ENCODE measurements at regions not wholly inside any gene's neighbourhood (a gene's known extent, or its start where the extent isn't known, plus 50 kb on each side); places are given as distances from the start of the nearest gene placed in this dataset.
"Not testable (repeated sequence)": the region's sequence is repeated elsewhere in the genome, so short reads cannot be mapped to it uniquely, and the experiment has no call there.

- DNase-seq (ENCODE audit: extremely low spot score) = no peak
- POLR2A ChIA-PET = no interaction called here
- CTCF ChIA-PET = interaction anchor here (0.6 to 0.7 kb wide), 2 partner anchors 50 to 213 kb away, joined by 3 to 4 read pairs; no protein-coding TSS in a partner anchor
- TF ChIP-seq NFRKB (IDR thresholded peaks at IDR 0.05) = no peak
- no peak for TF ChIP-seq SP1 (IDR thresholded peaks at IDR 0.05)
Measured at GRCh38 chr1:109847251-109847650, 63.4 kb upstream of the CSF1 start.

- no peak for DNase-seq (ENCODE audit: extremely low spot score)
- ChIA-PET POLR2A (no interaction called here), CTCF (interaction anchor here (0.6 kb wide), 1 partner anchor 213 kb away, joined by 3 read pairs; no protein-coding TSS in a partner anchor)
- TF ChIP-seq CTBP1 (IDR thresholded peaks at IDR 0.05; ENCODE audit: borderline replicate concordance) (no peak), HDGF (IDR thresholded peaks at IDR 0.05; ENCODE audit: borderline replicate concordance) (no peak), FOXK2 (IDR thresholded peaks at IDR 0.05) (no peak), ARNT (IDR thresholded peaks at IDR 0.05) (no peak), ELF4 (IDR thresholded peaks at IDR 0.05) (no peak), TARDBP (IDR thresholded peaks at IDR 0.05) (no peak), L3MBTL2 (conservative IDR thresholded peaks at IDR 0.05) (no peak), LEF1 (IDR thresholded peaks at IDR 0.05; ENCODE audit: borderline replicate concordance) (no peak), ZNF384 (IDR thresholded peaks at IDR 0.05) (no peak), BHLHE40 (IDR thresholded peaks at IDR 0.05; ENCODE audit: borderline replicate concordance) (no peak), SP1 (IDR thresholded peaks at IDR 0.05) (no peak), FOXM1 (IDR thresholded peaks at IDR 0.05; ENCODE audit: borderline replicate concordance) (no peak)
- TF ChIP-seq, protein P1, sequence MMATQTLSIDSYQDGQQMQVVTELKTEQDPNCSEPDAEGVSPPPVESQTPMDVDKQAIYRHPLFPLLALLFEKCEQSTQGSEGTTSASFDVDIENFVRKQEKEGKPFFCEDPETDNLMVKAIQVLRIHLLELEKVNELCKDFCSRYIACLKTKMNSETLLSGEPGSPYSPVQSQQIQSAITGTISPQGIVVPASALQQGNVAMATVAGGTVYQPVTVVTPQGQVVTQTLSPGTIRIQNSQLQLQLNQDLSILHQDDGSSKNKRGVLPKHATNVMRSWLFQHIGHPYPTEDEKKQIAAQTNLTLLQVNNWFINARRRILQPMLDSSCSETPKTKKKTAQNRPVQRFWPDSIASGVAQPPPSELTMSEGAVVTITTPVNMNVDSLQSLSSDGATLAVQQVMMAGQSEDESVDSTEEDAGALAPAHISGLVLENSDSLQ (IDR thresholded peaks at IDR 0.05) = no peak
Measured at GRCh38 chr1:109846846-109847245, 63.8 kb upstream of the CSF1 start.

DNA sequence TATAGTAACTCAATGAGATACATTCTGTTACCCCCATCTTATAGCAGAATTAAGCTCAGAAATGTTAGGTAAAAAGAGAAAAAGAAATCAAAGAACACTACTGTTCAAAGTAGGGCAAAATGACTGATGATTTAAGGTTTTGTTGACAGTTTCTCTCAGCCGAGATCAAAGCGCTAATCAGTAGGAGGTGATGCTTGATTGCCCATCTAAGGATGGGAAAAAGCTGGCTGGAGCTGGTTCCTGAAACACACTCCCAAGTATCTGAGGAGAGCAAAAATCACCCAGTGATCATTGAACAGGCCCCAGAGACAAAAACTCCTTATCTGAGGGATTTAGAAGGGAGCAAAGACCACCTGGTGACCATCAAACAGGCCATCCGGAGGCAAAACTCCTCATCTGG lies 64.5 kb upstream of the CSF1 start:
- DNase-seq (ENCODE audit: extremely low spot score) = no peak
- ChIA-PET POLR2A (no interaction called here), CTCF (interaction anchor here (0.8 kb wide), 1 partner anchor 138 kb away, joined by 3 read pairs; no protein-coding TSS in a partner anchor)
- TF ChIP-seq BHLHE40 (IDR thresholded peaks at IDR 0.05; ENCODE audit: borderline replicate concordance) (no peak), CTBP1 (IDR thresholded peaks at IDR 0.05; ENCODE audit: borderline replicate concordance) (no peak), FOXK2 (IDR thresholded peaks at IDR 0.05) (no peak), SP1 (IDR thresholded peaks at IDR 0.05) (no peak), SUZ12 (IDR thresholded peaks at IDR 0.05) (no peak)

GRCh38 chr1:109845658-109846057 lies 65.0 kb upstream of the CSF1 start:
- no peak for TF ChIP-seq L3MBTL2 (conservative IDR thresholded peaks at IDR 0.05)
- no peak for TF ChIP-seq ARNT (IDR thresholded peaks at IDR 0.05)
- TF ChIP-seq, protein P1 (IDR thresholded peaks at IDR 0.05) = no peak
- TF ChIP-seq FOXM1 (IDR thresholded peaks at IDR 0.05; ENCODE audit: borderline replicate concordance) = no peak
- no peak for TF ChIP-seq ZNF384 (IDR thresholded peaks at IDR 0.05)
- TF ChIP-seq LEF1 (IDR thresholded peaks at IDR 0.05; ENCODE audit: borderline replicate concordance) = no peak
- TF ChIP-seq HDGF (IDR thresholded peaks at IDR 0.05; ENCODE audit: borderline replicate concordance) = no peak
- TF ChIP-seq BHLHE40 (IDR thresholded peaks at IDR 0.05; ENCODE audit: borderline replicate concordance) = no peak
- no peak for TF ChIP-seq SP1 (IDR thresholded peaks at IDR 0.05)
- TF ChIP-seq TARDBP (IDR thresholded peaks at IDR 0.05) = no peak
- TF ChIP-seq CTBP1 (IDR thresholded peaks at IDR 0.05; ENCODE audit: borderline replicate concordance) = no peak
- TF ChIP-seq ELF4 (IDR thresholded peaks at IDR 0.05) = no peak
- TF ChIP-seq FOXA1 (IDR thresholded peaks at IDR 0.05) = no peak
- no peak for TF ChIP-seq NFRKB (IDR thresholded peaks at IDR 0.05)
- no peak for TF ChIP-seq SUZ12 (IDR thresholded peaks at IDR 0.05)
- no peak for TF ChIP-seq FOXK2 (IDR thresholded peaks at IDR 0.05)
- CTCF ChIA-PET = interaction anchor here (0.8 kb wide), 1 partner anchor 138 kb away, joined by 3 read pairs; no protein-coding TSS in a partner anchor
- POLR2A ChIA-PET = no interaction called here
- no peak for DNase-seq (ENCODE audit: extremely low spot score)

DNA sequence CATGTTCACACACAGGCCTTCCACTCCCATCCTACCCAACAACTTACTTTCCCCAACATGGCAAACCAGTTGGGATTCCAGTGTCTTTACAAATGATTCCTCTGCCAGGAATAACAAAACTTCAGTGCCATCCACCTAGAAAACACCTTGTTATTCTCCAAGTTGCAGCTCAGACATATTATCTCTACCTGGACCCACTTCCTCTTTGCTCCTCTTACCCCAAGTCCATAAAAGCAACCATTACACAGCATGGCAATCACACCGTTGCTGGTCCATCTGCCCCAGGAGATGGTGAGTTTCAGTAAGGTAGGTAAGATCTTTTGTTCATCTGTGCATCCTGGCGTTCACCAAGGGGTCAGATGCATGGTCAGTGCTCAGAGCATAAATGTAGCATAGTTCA lies 66.0 kb upstream of the CSF1 start:
- no peak for DNase-seq (ENCODE audit: extremely low spot score)
- ChIA-PET CTCF (no interaction called here), POLR2A (no interaction called here)
- no peak for TF ChIP-seq L3MBTL2 (conservative IDR thresholded peaks at IDR 0.05)
- TF ChIP-seq LEF1 (IDR thresholded peaks at IDR 0.05; ENCODE audit: borderline replicate concordance) = no peak
- no peak for TF ChIP-seq SP1 (IDR thresholded peaks at IDR 0.05)
- TF ChIP-seq FOXM1 (IDR thresholded peaks at IDR 0.05; ENCODE audit: borderline replicate concordance) = no peak

GRCh38 chr1:109840011-109840629 lies 70.5 kb upstream of the CSF1 start:
- ChIA-PET CTCF (no interaction called here), POLR2A (no interaction called here)
- no peak for TF ChIP-seq L3MBTL2 (conservative IDR thresholded peaks at IDR 0.05)
- TF ChIP-seq FOXK2 (IDR thresholded peaks at IDR 0.05) = no peak
- TF ChIP-seq, protein P1 (IDR thresholded peaks at IDR 0.05) = no peak
- TF ChIP-seq SUZ12 (IDR thresholded peaks at IDR 0.05) = no peak
- no peak for TF ChIP-seq TARDBP (IDR thresholded peaks at IDR 0.05)
- no peak for TF ChIP-seq ELF4 (IDR thresholded peaks at IDR 0.05)
- no peak for TF ChIP-seq ZNF384 (IDR thresholded peaks at IDR 0.05)
- TF ChIP-seq BHLHE40 (IDR thresholded peaks at IDR 0.05; ENCODE audit: borderline replicate concordance) = no peak
- no peak for TF ChIP-seq FOXM1 (IDR thresholded peaks at IDR 0.05; ENCODE audit: borderline replicate concordance)
- DNase-seq (ENCODE audit: extremely low spot score) = no peak

- DNase-seq (ENCODE audit: extremely low spot score); POLR2A ChIA-PET; CTCF ChIA-PET: not testable (repeated sequence)
Measured at GRCh38 chr1:109839276-109839675, 71.4 kb upstream of the CSF1 start.

All from HEK293T (cell line).